GM21515 (cell line): ENCODE measurements at regions not wholly inside any gene's neighbourhood (a gene's known extent, or its start where the extent isn't known, plus 50 kb on each side); places are given as distances from the start of the nearest gene placed in this dataset.

Experiments used
- ATAC-seq: cut with Tn5 transposase; IDR thresholded peaks from one replicate; pipeline ENCODE4 v1.9.1; 2021; ENCODE audit not compliant: unreplicated experiment

- no peak for ATAC-seq
Observed at GRCh38 chr4:153131596-153131995, 72.6 kb upstream of the TRIM2 start.

- no peak for ATAC-seq
Observed at GRCh38 chr4:153137159-153137558, 67.1 kb upstream of the TRIM2 start.

GRCh38 chr4:153137677-153138630 lies 66.3 kb upstream of the TRIM2 start:
- ATAC-seq, result no peak

- ATAC-seq, result no peak
Observed at GRCh38 chr4:153138736-153139135, 65.5 kb upstream of the TRIM2 start.

GRCh38 chr4:153140294-153140693 lies 63.9 kb upstream of the TRIM2 start:
- ATAC-seq, result no peak

GRCh38 chr4:153141238-153141637 lies 63.0 kb upstream of the TRIM2 start:
- no peak for ATAC-seq

GRCh38 chr4:153142700-153143438 lies 61.4 kb upstream of the TRIM2 start:
- ATAC-seq, result no peak

- no peak for ATAC-seq
Observed at GRCh38 chr4:153143527-153144348, 60.5 kb upstream of the TRIM2 start.

GRCh38 chr4:153146031-153146430 lies 58.2 kb upstream of the TRIM2 start:
- ATAC-seq, result no peak

- ATAC-seq, result no peak
Observed at GRCh38 chr4:153146961-153147360, 57.3 kb upstream of the TRIM2 start.

- no peak for ATAC-seq
Observed at GRCh38 chr4:153148791-153149190, 55.5 kb upstream of the TRIM2 start.

- peak; percentile 50 for ATAC-seq
Observed at GRCh38 chr4:153151535-153152455, 52.4 kb upstream of the TRIM2 start.

GRCh38 chr4:153152501-153153338 lies 51.5 kb upstream of the TRIM2 start:
- ATAC-seq, result peak; percentile 15

GRCh38 chr4:153153339-153153871 lies 50.8 kb upstream of the TRIM2 start:
- peak; percentile 46 for ATAC-seq

- no peak for ATAC-seq
Observed at GRCh38 chr4:153154007-153154975, 50.0 kb upstream of the TRIM2 start.
